A172 (cell line): ENCODE measurements at regions not wholly inside any gene's neighbourhood (a gene's known extent, or its start where the extent isn't known, plus 50 kb on each side); places are given as distances from the start of the nearest gene placed in this dataset.
"Not testable (repeated sequence)": the region's sequence is repeated elsewhere in the genome, so short reads cannot be mapped to it uniquely, and the experiment has no call there.

Source experiments
- DNase-seq: peaks from one replicate; pipeline ENCODE4 v3.0.0-alpha.2; 2015; ENCODE audit warnings: low spot score

DNA sequence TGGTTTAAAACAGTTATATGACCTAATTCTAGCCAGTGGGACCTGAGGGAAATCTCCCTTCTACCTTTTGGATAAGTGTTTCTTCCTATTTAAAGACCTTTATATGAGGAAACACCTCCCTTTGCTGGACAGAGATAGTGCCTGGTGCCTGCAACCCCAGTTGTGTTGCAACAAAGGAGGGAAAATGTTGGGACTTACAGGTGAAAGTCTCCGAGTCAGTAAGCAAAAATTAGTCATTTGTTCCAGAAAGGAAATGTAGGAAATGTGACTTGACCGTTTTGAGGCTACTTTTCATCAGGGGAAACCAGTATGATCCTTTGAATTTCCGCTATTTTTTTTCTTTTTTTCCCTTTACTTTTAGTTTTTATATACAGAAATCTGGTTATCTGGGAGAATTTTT, 165.5 kb downstream of the DKK1 start:
- DNase-seq = peak; percentile 22

- no peak for DNase-seq
Observed at GRCh38 chr10:52481986-52482555, 168.0 kb downstream of the DKK1 start.

DNA sequence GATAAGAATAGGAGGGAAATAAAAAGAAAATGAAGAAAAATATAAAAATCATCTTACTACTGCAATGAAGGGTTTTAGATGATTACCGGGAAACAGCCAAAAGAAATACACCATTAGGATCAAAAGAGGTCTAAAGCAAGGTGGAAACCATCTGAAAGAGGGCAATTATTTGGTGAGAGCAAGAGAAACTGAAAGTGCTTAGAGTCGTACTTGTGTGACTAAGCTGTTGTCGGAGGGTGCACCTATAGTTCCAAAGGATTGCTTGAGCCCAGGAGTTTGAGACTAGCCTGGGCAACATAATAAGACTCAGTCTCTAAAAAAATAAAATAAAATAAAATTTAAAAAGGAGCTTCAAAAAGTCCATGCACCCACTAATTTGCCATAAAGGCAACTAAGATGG, 169.5 kb downstream of the DKK1 start:
- DNase-seq = peak; percentile 75

GRCh38 chr10:52484206-52485065, 170.4 kb downstream of the DKK1 start:
- peak; percentile 67 for DNase-seq

DNA sequence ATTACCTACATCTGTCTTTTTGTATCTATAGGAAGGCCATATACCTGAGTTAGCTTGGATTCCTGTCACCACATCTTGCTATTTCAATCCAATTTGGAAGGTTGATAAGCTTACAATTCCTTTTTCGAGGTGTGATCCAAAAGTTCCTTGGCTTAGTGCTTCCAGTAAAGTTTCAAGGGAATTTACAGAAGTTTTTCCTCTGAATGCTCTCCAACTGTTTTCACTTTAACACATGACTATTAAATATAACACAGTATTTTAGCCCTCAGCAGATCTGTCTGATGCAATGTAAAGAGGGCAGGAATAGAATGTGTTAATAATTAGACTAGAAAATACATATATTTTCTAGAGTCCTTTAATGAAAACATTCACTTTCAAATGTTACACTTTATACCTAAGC, 171.4 kb downstream of the DKK1 start:
- peak; percentile 19 for DNase-seq

- peak; percentile 94 for DNase-seq
Observed at GRCh38 chr10:52486840-52487611, 172.9 kb downstream of the DKK1 start.

GRCh38 chr10:52488606-52489485, 174.8 kb downstream of the DKK1 start:
- DNase-seq = peak; percentile 45

GRCh38 chr10:52491246-52491995, 177.3 kb downstream of the DKK1 start:
- DNase-seq = peak; percentile 85

DNA sequence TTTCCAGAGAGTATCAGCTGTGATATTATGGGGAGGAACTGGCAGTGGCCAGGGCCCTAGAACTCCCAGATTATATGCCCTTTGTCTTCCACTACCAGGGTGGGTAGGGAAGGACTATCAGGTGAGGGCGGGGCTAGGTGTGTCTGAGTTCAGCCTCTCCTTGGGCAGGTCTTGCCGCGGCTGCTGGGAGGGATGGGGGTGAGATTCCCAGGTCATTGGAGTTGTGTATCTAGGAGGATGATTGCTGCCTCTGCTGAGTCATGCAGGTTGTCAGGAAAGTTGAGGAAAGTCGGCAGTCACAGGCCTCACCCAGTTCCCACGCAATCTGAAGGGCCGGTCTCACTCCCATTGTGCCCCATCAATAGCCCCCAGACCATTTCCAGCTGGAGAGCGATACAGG, 185.2 kb downstream of the DKK1 start:
- no peak for DNase-seq

- DNase-seq = no peak
Observed at GRCh38 chr10:52500476-52500875, 186.4 kb downstream of the DKK1 start.

DNA sequence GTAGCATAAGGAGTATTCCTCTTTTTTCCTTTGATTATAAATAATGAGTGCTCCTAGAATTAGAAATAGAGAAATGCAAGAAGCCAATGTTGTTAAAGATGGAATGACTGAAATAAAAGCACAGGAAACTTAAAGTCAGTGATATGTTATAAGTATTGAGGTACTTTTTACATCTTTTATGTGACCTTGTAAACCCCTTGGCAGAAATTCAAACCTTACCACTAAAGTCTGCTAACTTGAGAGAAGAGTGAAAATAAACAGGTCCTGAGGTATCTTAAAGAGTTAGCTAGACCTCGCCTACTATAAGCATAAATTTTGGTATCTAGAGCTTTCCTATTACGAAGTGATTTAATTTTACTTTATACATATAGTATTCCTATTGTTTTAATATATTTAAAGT, 188.2 kb downstream of the DKK1 start:
- no peak for DNase-seq

GRCh38 chr10:52505341-52505740, 191.3 kb downstream of the DKK1 start:
- not testable (repeated sequence) for DNase-seq

DNA sequence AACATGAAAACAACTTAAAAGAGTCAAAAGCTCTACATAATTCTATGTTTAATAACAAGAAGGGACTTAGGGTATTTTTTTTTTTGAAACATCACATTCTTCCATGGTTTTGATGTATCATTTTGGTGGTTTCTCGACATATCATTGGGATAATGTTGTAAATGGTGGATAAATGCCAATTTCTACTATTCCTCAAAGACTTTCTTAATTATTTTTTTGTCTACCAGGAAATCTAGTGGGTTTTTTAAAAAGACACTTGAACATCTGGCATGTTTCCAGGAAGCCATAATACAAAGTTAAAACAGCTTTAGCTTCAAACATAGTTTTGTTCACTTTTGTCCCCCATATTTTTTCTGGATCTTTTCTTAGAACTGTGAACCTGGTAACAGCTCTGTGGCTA, 200.4 kb downstream of the DKK1 start:
- no peak for DNase-seq

DNA sequence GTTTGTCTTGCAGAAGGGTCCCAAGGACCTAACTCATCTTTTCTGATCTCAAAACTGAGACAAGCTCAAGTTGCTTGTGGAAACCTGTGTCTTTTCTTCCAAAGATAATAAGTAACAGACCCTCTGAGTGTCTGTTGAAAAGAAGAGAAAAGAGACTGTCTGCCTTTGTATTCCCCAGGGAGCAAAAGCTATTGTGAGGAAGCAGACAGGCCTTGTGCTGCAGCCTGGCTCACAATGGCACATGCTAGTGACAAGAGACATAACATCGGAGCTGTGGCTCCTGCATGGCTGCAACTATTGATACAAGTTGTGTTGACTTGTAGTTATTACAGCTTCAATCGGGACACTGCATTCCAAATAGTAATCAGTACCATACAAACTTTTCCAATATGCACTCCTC, 202.9 kb downstream of the DKK1 start:
- no peak for DNase-seq

DNA sequence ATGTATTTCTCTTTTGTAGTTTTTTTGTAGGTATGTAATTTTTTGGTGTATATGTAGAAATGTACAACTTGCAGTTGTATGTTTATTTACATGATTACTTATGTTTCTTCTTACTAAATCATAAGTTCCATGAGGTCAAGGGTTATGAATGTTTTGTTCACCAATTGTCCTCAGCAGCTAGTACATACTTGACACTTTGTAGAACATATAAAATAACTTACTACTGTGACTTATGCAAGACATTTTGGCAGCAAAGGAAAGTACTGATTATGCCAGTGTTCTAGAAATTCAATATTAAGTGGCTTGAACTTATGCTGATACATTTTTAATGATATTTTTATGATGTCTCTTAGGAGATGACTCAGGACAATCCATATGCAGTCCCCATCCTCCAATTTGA, 209.6 kb downstream of the DKK1 start:
- no peak for DNase-seq

DNA sequence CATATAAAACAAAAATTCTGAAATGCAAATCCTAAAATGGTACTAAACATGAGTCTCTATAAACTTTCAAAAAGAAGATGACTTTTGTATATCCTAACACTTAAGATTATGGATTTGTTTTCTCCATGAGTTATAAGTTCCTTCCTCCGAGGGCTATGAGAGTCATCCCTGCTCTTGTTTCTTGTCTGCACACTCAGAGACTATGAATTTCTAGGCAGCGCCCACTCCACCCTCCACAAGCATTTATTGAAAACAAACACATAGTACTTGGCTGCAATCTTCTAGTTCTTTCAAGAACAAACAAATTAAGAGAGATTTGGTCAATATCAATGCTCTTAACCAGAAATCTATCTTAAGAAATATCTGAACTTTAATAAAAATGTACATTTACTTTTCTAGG, 211.7 kb downstream of the DKK1 start:
- DNase-seq = peak; percentile 51

GRCh38 chr10:52526251-52526823, 212.3 kb downstream of the DKK1 start:
- peak; percentile 61 for DNase-seq

DNA sequence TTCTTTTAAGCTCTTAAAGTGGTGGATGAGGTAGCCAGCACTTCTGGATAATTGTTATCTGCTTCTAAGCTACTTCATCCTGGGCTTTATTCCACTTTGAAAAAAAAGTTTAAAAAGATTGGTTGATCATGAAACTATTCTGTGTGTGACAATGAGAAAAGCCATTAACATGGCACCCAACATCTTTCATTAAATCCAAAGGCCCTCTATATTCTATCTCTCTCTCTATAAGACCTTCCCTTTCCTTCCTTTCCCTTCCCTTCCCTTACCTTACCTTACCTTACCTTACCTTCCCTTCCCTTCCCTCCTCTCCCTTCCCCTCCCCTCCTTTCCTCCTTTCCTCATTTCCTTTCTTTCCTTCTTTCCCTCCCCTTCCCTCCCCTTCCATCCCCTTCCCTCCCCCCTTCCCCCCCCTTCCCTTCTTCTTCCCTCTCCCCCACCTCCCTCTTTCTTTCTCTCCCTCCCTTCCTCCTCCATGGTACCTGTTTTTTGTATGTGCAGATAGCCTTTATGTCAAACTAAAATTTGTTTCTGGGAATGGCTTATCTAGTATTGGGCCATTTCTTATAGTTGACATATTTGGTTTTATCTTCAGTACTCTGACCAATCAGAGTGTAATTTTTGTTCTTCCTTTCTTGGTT, 218.7 kb downstream of the DKK1 start:
- no peak for DNase-seq

GRCh38 chr10:52533986-52534385, 219.9 kb downstream of the DKK1 start:
- DNase-seq = no peak

- peak; percentile 86 for DNase-seq
Observed at GRCh38 chr10:52539463-52539862, 225.4 kb downstream of the DKK1 start.
